Stimulated activated CD8-positive, alpha-beta memory T cell treated with anti-CD3 and anti-CD28 coated beads, Interleukin-2, amount 100 ng/mL, for 48 hours (primary cell): ENCODE measurements at regions not wholly inside any gene's neighbourhood (a gene's known extent, or its start where the extent isn't known, plus 50 kb on each side); places are given as distances from the start of the nearest gene placed in this dataset.

Experiments used
- DNase-seq, 2 donors: peaks; one replicate each; pipeline ENCODE4 v3.0.0-alpha.2; 2020; ENCODE audit warnings: low read depth in 2 of 2

- DNase-seq = no peak
These were observed 194.1 kb upstream of the KBTBD8 start for GRCh38 chr3:66803721-66804695.

- DNase-seq = no peak
These were observed 189.1 kb upstream of the KBTBD8 start for GRCh38 chr3:66808891-66809594.

- no peak for DNase-seq
These were observed 188.5 kb upstream of the KBTBD8 start for GRCh38 chr3:66809595-66809958.

GRCh38 chr3:66812136-66812535 is 186.0 kb upstream of the KBTBD8 start:
- no peak for DNase-seq

- DNase-seq = no peak
These were observed 185.4 kb upstream of the KBTBD8 start for GRCh38 chr3:66812741-66813140.

- DNase-seq = no peak
These were observed 181.9 kb upstream of the KBTBD8 start for GRCh38 chr3:66816090-66816761.

GRCh38 chr3:66817951-66818557 is 180.1 kb upstream of the KBTBD8 start:
- no peak for DNase-seq

- DNase-seq = no peak
These were observed 178.1 kb upstream of the KBTBD8 start for GRCh38 chr3:66819993-66820501.

GRCh38 chr3:66822186-66823008 is 175.7 kb upstream of the KBTBD8 start:
- peak; percentile 33 to 49 for DNase-seq

GRCh38 chr3:66823009-66823397 is 175.1 kb upstream of the KBTBD8 start:
- no peak for DNase-seq

- no peak for DNase-seq
These were observed 174.6 kb upstream of the KBTBD8 start for GRCh38 chr3:66823532-66823931.

GRCh38 chr3:66825375-66825774 is 172.7 kb upstream of the KBTBD8 start:
- no peak for DNase-seq

GRCh38 chr3:66827726-66828125 is 170.4 kb upstream of the KBTBD8 start:
- no peak for DNase-seq

- no peak for DNase-seq
These were observed 169.8 kb upstream of the KBTBD8 start for GRCh38 chr3:66828303-66828702.

- DNase-seq = no peak
These were observed 167.8 kb upstream of the KBTBD8 start for GRCh38 chr3:66830301-66830700.

- no peak for DNase-seq
These were observed 166.2 kb upstream of the KBTBD8 start for GRCh38 chr3:66831931-66832330.

- DNase-seq = no peak
These were observed 161.5 kb upstream of the KBTBD8 start for GRCh38 chr3:66836363-66837152.

GRCh38 chr3:66838704-66839103 is 159.4 kb upstream of the KBTBD8 start:
- no peak for DNase-seq

GRCh38 chr3:66839508-66839907 is 158.6 kb upstream of the KBTBD8 start:
- no peak for DNase-seq
